ENCODE measurements at regions not wholly inside any gene's neighbourhood (a gene's known extent, or its start where the extent isn't known, plus 50 kb on each side); places are given as distances from the start of the nearest gene placed in this dataset.
"Not testable (repeated sequence)": the region's sequence is repeated elsewhere in the genome, so short reads cannot be mapped to it uniquely, and the experiment has no call there.

- Mint-ChIP-seq H3K27ac (no peak overlapping the region), H3K4me1 (no peaks in the 10 kb centered on the region), H3K9me3 (peaks cover 2% of the 10 kb centered on the region in 2 donors), H3K27me3 (ENCODE audit: low read depth in 2 of 2) (no peaks in the 10 kb centered on the region), H3K36me3 (no peaks in the 10 kb centered on the region), H3K4me3 (no peak overlapping the region)
- WGBS (ENCODE audit: insufficient coverage): no CpG with 5 or more reads among the region's 2 CpGs
- Histone ChIP-seq H3K4me3 (ENCODE audit: low read length) (no peak overlapping the region), H3K36me3 (ENCODE audit: control insufficient read depth, insufficient read depth, low read length) (no peaks in the 10 kb centered on the region), H3K9me3 (ENCODE audit: control insufficient read depth, insufficient read depth, low read length) (no peaks in the 10 kb centered on the region), H3K4me1 (ENCODE audit: control insufficient read depth, insufficient read depth, low read length) (no peaks in the 10 kb centered on the region), H3K27me3 (ENCODE audit: control insufficient read depth, insufficient read depth, low read length) (no peaks in the 10 kb centered on the region), H3K27ac (ENCODE audit: low read length) (no peak overlapping the region)
- TF ChIP-seq CTCF (IDR thresholded peaks at IDR 0.05): no peak
- DNase-seq: no peak
- intact Hi-C loops (cut with micrococcal nuclease): no loop called here
- no peak for ATAC-seq
Observed at GRCh38 chr4:158122501-158122900, 50.3 kb downstream of the GASK1B start.

- WGBS (ENCODE audit: insufficient coverage): 76% methylated on average over 3 of the region's 3 CpGs
- TF ChIP-seq CTCF (IDR thresholded peaks at IDR 0.05): no peak
- Histone ChIP-seq H3K27ac (ENCODE audit: low read length) (no peak overlapping the region), H3K36me3 (ENCODE audit: control insufficient read depth, insufficient read depth, low read length) (no peaks in the 10 kb centered on the region), H3K9me3 (ENCODE audit: control insufficient read depth, insufficient read depth, low read length) (no peaks in the 10 kb centered on the region), H3K4me3 (ENCODE audit: low read length) (no peak overlapping the region), H3K27me3 (ENCODE audit: control insufficient read depth, insufficient read depth, low read length) (no peaks in the 10 kb centered on the region), H3K4me1 (ENCODE audit: control insufficient read depth, insufficient read depth, low read length) (no peaks in the 10 kb centered on the region)
- intact Hi-C loops (cut with micrococcal nuclease): no loop called here
- no peak overlapping the region for H3K27ac Mint-ChIP-seq
- H3K27me3 Mint-ChIP-seq (ENCODE audit: low read depth in 2 of 2): no peaks in the 10 kb centered on the region
- DNase-seq: no peak
- H3K4me3 Mint-ChIP-seq: no peak overlapping the region
- no peak for ATAC-seq
- no peaks in the 10 kb centered on the region for H3K36me3 Mint-ChIP-seq
- H3K9me3 Mint-ChIP-seq: peaks cover 2% of the 10 kb centered on the region in 2 donors
- H3K4me1 Mint-ChIP-seq: no peaks in the 10 kb centered on the region
Observed at GRCh38 chr4:158121161-158121579, 51.7 kb downstream of the GASK1B start.

GRCh38 chr4:158120645-158121151 is 52.1 kb downstream of the GASK1B start:
- H3K27ac Mint-ChIP-seq; intact Hi-C loops (cut with micrococcal nuclease); H3K27me3 ChIP-seq (ENCODE audit: control insufficient read depth, insufficient read depth, low read length); DNase-seq; H3K4me1 Mint-ChIP-seq; H3K27me3 Mint-ChIP-seq (ENCODE audit: low read depth in 2 of 2); H3K9me3 Mint-ChIP-seq; H3K36me3 ChIP-seq (ENCODE audit: control insufficient read depth, insufficient read depth, low read length); H3K4me3 Mint-ChIP-seq; H3K4me1 ChIP-seq (ENCODE audit: control insufficient read depth, insufficient read depth, low read length); ATAC-seq; H3K36me3 Mint-ChIP-seq; H3K9me3 ChIP-seq (ENCODE audit: control insufficient read depth, insufficient read depth, low read length); H3K27ac ChIP-seq (ENCODE audit: low read length); H3K4me3 ChIP-seq (ENCODE audit: low read length): not testable (repeated sequence)
- WGBS (ENCODE audit: insufficient coverage): 83% methylated on average over 6 of the region's 6 CpGs

- Mint-ChIP-seq H3K4me1 (no peaks in the 10 kb centered on the region), H3K27me3 (ENCODE audit: low read depth in 2 of 2) (no peaks in the 10 kb centered on the region), H3K36me3 (peaks cover 6% of the 10 kb centered on the region), H3K9me3 (peaks cover 4 to 11% of the 10 kb centered on the region in 2 donors), H3K4me3 (no peak overlapping the region), H3K27ac (no peak overlapping the region)
- H3K9me3 ChIP-seq (ENCODE audit: control insufficient read depth, insufficient read depth, low read length): no peaks in the 10 kb centered on the region
- H3K27ac ChIP-seq (ENCODE audit: low read length): no peak overlapping the region
- DNase-seq (no peak), ATAC-seq (no peak)
- H3K4me1 ChIP-seq (ENCODE audit: control insufficient read depth, insufficient read depth, low read length): no peaks in the 10 kb centered on the region
- H3K4me3 ChIP-seq (ENCODE audit: low read length): no peak overlapping the region
- H3K27me3 ChIP-seq (ENCODE audit: control insufficient read depth, insufficient read depth, low read length): no peaks in the 10 kb centered on the region
- intact Hi-C loops (cut with micrococcal nuclease): no loop called here
- TF ChIP-seq CTCF (IDR thresholded peaks at IDR 0.05): no peak
- no peaks in the 10 kb centered on the region for H3K36me3 ChIP-seq (ENCODE audit: control insufficient read depth, insufficient read depth, low read length)
Observed at GRCh38 chr4:158112611-158113010, 60.2 kb downstream of the GASK1B start.
